Endothelial cell of umbilical vein (primary cell): ENCODE measurements at regions not wholly inside any gene's neighbourhood (a gene's known extent, or its start where the extent isn't known, plus 50 kb on each side); places are given as distances from the start of the nearest gene placed in this dataset.

Source experiments
- BruUV-seq: library from RNA; stranded (reverse); fragments of 400-500 nt; replicated peaks from 2 replicates; lab custom pipeline; 2021; lab: Mats Ljungman, UMichigan
- CTCF ChIA-PET: fragments of 300-600, 350-600 bp; sonication (Branson Sonifier 250); formaldehyde crosslinking; loops from one replicate; lab custom pipeline; 2021; ENCODE audit warnings: antibody characterized with exemption, inconsistent platforms; lab: Charles Lee
- POLR2A ChIA-PET: fragments of 300-600, 350-600 bp; sonication (Branson Sonifier 250); formaldehyde crosslinking; loops from one replicate; lab custom pipeline; 2021; ENCODE audit warnings: antibody characterized with exemption, inconsistent platforms; lab: Charles Lee
- DNase-seq: peaks from one replicate; pipeline ENCODE4 v3.0.0-alpha.2; 2011; ENCODE audit warnings: low read depth, low spot score
- FAIRE-seq: peaks from 2 replicates; lab custom pipeline; 2011; peaks lifted over from hg19 to GRCh38; lab: Jason Lieb, UNC
- H2AFZ ChIP-seq: 2 replicates; pipeline ENCODE4 v1.6.0; 2012; ENCODE audit warnings: low read depth, low read length, control low read depth, inconsistent platforms
- H3K27ac ChIP-seq: 2 replicates; pipeline ENCODE4 v1.5.1; 2011; ENCODE audit warnings: low read depth, mild to moderate bottlenecking, control low read depth, low read length, moderate library complexity; ENCODE audit not compliant: insufficient read depth
- H3K27me3 ChIP-seq, 2 experiments: 2 replicates each; pipeline versions ENCODE4 v1.6.0 to v1.6.1; 2011; ENCODE audit warnings: low read length in 2 of 2, mixed read lengths in 1 of 2; ENCODE audit not compliant: control insufficient read depth in 2 of 2, insufficient read depth in 2 of 2
- H3K36me3 ChIP-seq, 2 experiments: 2 replicates in 1 of 2; 3 replicates in 1 of 2; pipeline ENCODE4 v1.5.1; 2011; ENCODE audit warnings: low read length in 2 of 2, mild to moderate bottlenecking in 1 of 2, moderate library complexity in 1 of 2; ENCODE audit not compliant: control insufficient read depth in 2 of 2, insufficient read depth in 2 of 2; ENCODE audit errors: extremely low read depth in 1 of 2
- H3K4me1 ChIP-seq: 3 replicates; pipeline ENCODE4 v1.5.1; 2011; ENCODE audit warnings: mild to moderate bottlenecking, low read length; ENCODE audit not compliant: control insufficient read depth, insufficient read depth; ENCODE audit errors: extremely low read depth
- H3K4me2 ChIP-seq: 2 replicates; pipeline ENCODE4 v1.6.1; 2011; ENCODE audit warnings: low read length, control low read depth, mixed read lengths; ENCODE audit not compliant: insufficient read depth
- H3K4me3 ChIP-seq, 3 experiments: fragments of 200-600 bp in 1 of 3; sonication (generic), shearing (Covaris generic) in 1 of 3; replicated peaks in 1 of 3; 2 replicates each; pipeline ENCODE4 v1.5.1; 2011 to 2016; ENCODE audit warnings: control low read depth in 3 of 3, low read length in 3 of 3, mild to moderate bottlenecking in 2 of 3, inconsistent platforms in 1 of 3, low read depth in 1 of 3, moderate library complexity in 1 of 3; ENCODE audit not compliant: insufficient read depth in 1 of 3
- H3K79me2 ChIP-seq: 2 replicates; pipeline ENCODE4 v1.6.0; 2012; ENCODE audit warnings: low read length, inconsistent platforms; ENCODE audit not compliant: control insufficient read depth, insufficient read depth
- H3K9ac ChIP-seq: replicated peaks from 2 replicates; pipeline ENCODE3; 2011; ENCODE audit warnings: low read length, control low read depth; ENCODE audit not compliant: insufficient read depth; ENCODE audit errors: extremely low read depth
- H3K9me1 ChIP-seq: replicated peaks from 3 replicates; pipeline ENCODE4 v1.6.0; 2011; ENCODE audit warnings: mild to moderate bottlenecking, low read length; ENCODE audit not compliant: control insufficient read depth, insufficient read depth; ENCODE audit errors: extremely low read depth
- H3K9me3 ChIP-seq: replicated peaks from 2 replicates; pipeline ENCODE4 v1.5.1; 2012; ENCODE audit warnings: low read length, inconsistent platforms; ENCODE audit not compliant: control insufficient read depth, insufficient read depth
- H4K20me1 ChIP-seq: replicated peaks from 2 replicates; pipeline ENCODE3; 2011; ENCODE audit warnings: mild to moderate bottlenecking, low read length; ENCODE audit not compliant: control insufficient read depth, insufficient read depth; ENCODE audit errors: extremely low read depth
- EZH2 ChIP-seq: IDR thresholded peaks from 2 replicates; pipeline ENCODE4 v1.6.1; 2012; ENCODE audit warnings: borderline replicate concordance, low read depth, mild to moderate bottlenecking, moderate library complexity, low read length, inconsistent platforms; ENCODE audit not compliant: severe bottlenecking
- FOS ChIP-seq: IDR thresholded peaks from 2 replicates; pipeline ENCODE4 v1.6.1; 2011; ENCODE audit warnings: mild to moderate bottlenecking, low read length, moderate library complexity, borderline replicate concordance; ENCODE audit not compliant: insufficient read depth
- GATA2 ChIP-seq: IDR thresholded peaks from 2 replicates; pipeline ENCODE4 v1.7.0; 2011; ENCODE audit warnings: low read depth, mild to moderate bottlenecking, moderate library complexity, mixed read lengths, low read length; ENCODE audit not compliant: insufficient read length, insufficient read depth
- JUN ChIP-seq: IDR thresholded peaks from 2 replicates; pipeline ENCODE4 v1.6.1; 2011; ENCODE audit warnings: borderline replicate concordance, low read depth; ENCODE audit not compliant: insufficient read length, insufficient read depth
- MYC ChIP-seq: IDR thresholded peaks from one replicate; pipeline ENCODE4 v1.6.1; 2011; ENCODE audit warnings: mild to moderate bottlenecking, low read depth, low read length
- POLR2A ChIP-seq: IDR thresholded peaks from 2 replicates; pipeline ENCODE4 v1.6.1; 2012; ENCODE audit warnings: low read depth, mild to moderate bottlenecking, control low read depth, low read length
- POLR2AphosphoS5 ChIP-seq: IDR thresholded peaks from 2 replicates; pipeline ENCODE4 v1.6.1; 2012; ENCODE audit warnings: low read depth, mild to moderate bottlenecking, control low read depth, low read length, moderate library complexity; ENCODE audit not compliant: insufficient read depth
- dilution Hi-C: fragments of 300-500 bp; cut with MboI; formaldehyde crosslinking; loops from one replicate; pipeline ENCODE4 v1.15.0; 2019; ENCODE audit warnings: low sequenced_read_pairs; ENCODE audit not compliant: extremely low pct_ligation_motif_present
- intact Hi-C: fragments of 100-400 bp; cut with micrococcal nuclease; formaldehyde crosslinking; loops from one replicate; pipeline ENCODE4 v1.10.0; 2022
- TF ChIP-seq, protein P1 (sequence below): IDR thresholded peaks from 2 replicates; pipeline ENCODE4 v1.6.1; 2011; ENCODE audit not compliant: insufficient read depth, insufficient read length
- TF ChIP-seq, protein P2 (sequence below), 2 donors: IDR thresholded peaks; 1 replicate in 1 of 2; 2 replicates in 1 of 2; pipeline ENCODE4 v1.5.1; 2011; ENCODE audit warnings: low read length in 2 of 2, mild to moderate bottlenecking in 2 of 2, moderate library complexity in 2 of 2, control low read depth in 1 of 2, inconsistent platforms in 1 of 2, low read depth in 1 of 2; ENCODE audit not compliant: insufficient read depth in 1 of 2; ENCODE audit errors: extremely low read depth in 1 of 2

- Histone ChIP-seq H3K36me3 (no peaks in the 10 kb centered on the region), H3K79me2 (no peaks in the 10 kb centered on the region), H3K9me3 (no peaks in the 10 kb centered on the region), H3K4me1 (no peaks in the 10 kb centered on the region), H3K27me3 (peaks cover 6 to 7% of the 10 kb centered on the region in 2 experiments), H2AFZ (no peak overlapping the region), H3K4me3 (no peak overlapping the region), H4K20me1 (no peaks in the 10 kb centered on the region), H3K9me1 (no peaks in the 10 kb centered on the region), H3K9ac (no peak overlapping the region), H3K4me2 (no peak overlapping the region), H3K27ac (no peak overlapping the region)
- ChIA-PET POLR2A (no interaction called here), CTCF (interaction anchor here (0.7 kb wide), 1 partner anchor 11 kb away, joined by 4 read pairs; no protein-coding TSS in a partner anchor)
- BruUV-seq: no TSS peak
- no peak for DNase-seq
- dilution Hi-C loops: no loop called here
- FAIRE-seq: no peak
- intact Hi-C loops: no loop called here
- no peak for TF ChIP-seq POLR2A
- TF ChIP-seq, protein P1, sequence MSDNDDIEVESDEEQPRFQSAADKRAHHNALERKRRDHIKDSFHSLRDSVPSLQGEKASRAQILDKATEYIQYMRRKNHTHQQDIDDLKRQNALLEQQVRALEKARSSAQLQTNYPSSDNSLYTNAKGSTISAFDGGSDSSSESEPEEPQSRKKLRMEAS: no peak
- no peak for TF ChIP-seq GATA2
- TF ChIP-seq, protein P2, sequence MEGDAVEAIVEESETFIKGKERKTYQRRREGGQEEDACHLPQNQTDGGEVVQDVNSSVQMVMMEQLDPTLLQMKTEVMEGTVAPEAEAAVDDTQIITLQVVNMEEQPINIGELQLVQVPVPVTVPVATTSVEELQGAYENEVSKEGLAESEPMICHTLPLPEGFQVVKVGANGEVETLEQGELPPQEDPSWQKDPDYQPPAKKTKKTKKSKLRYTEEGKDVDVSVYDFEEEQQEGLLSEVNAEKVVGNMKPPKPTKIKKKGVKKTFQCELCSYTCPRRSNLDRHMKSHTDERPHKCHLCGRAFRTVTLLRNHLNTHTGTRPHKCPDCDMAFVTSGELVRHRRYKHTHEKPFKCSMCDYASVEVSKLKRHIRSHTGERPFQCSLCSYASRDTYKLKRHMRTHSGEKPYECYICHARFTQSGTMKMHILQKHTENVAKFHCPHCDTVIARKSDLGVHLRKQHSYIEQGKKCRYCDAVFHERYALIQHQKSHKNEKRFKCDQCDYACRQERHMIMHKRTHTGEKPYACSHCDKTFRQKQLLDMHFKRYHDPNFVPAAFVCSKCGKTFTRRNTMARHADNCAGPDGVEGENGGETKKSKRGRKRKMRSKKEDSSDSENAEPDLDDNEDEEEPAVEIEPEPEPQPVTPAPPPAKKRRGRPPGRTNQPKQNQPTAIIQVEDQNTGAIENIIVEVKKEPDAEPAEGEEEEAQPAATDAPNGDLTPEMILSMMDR (IDR thresholded peaks at IDR 0.05; ENCODE audit: extremely low read depth in 1 of 2, insufficient read depth in 1 of 2, low read depth in 1 of 2, low read length in 2 of 2): no peak
- TF ChIP-seq JUN: no peak
- no peak for TF ChIP-seq FOS
- no peak for TF ChIP-seq MYC
- no peak for TF ChIP-seq POLR2AphosphoS5
- no peak for TF ChIP-seq EZH2
Observed at GRCh38 chr10:22766693-22767092, 52.3 kb upstream of the PIP4K2A start.
